AG10803 (cell line): ENCODE measurements at regions not wholly inside any gene's neighbourhood (a gene's known extent, or its start where the extent isn't known, plus 50 kb on each side); places are given as distances from the start of the nearest gene placed in this dataset.

Experiments used
- DNase-seq: peaks from one replicate; pipeline ENCODE4 v3.0.0; 2010; ENCODE audit warnings: low read depth
- H3K4me3 ChIP-seq: 2 replicates; pipeline ENCODE4 v1.5.1; 2011; ENCODE audit warnings: mild to moderate bottlenecking, low read length, control low read depth
- TF ChIP-seq, protein P1 (sequence below): conservative IDR thresholded peaks from 2 replicates; pipeline ENCODE4 v1.5.1; 2011; ENCODE audit warnings: mild to moderate bottlenecking, low read length, control low read depth, inconsistent platforms

DNA sequence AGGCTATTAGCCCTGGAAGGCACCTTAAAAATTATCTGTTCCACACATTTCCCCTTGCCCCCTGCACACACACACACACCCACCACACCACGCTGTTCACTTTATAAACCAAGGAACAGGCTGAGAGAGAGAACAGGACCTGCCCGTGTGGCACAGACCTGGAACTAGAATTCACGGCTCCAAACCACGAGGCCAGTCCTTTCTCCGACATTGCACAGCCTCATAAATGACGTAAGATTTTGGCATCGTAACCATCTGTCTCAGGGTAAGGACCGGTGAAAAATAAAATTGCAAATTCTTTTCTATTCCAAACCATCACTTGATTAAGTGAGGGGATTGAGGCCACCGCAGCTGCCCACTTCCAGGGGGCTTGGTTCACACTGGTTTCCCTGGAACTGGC is 330.3 kb downstream of the BCOR start:
- no peak overlapping the region for H3K4me3 ChIP-seq
- TF ChIP-seq, protein P1, sequence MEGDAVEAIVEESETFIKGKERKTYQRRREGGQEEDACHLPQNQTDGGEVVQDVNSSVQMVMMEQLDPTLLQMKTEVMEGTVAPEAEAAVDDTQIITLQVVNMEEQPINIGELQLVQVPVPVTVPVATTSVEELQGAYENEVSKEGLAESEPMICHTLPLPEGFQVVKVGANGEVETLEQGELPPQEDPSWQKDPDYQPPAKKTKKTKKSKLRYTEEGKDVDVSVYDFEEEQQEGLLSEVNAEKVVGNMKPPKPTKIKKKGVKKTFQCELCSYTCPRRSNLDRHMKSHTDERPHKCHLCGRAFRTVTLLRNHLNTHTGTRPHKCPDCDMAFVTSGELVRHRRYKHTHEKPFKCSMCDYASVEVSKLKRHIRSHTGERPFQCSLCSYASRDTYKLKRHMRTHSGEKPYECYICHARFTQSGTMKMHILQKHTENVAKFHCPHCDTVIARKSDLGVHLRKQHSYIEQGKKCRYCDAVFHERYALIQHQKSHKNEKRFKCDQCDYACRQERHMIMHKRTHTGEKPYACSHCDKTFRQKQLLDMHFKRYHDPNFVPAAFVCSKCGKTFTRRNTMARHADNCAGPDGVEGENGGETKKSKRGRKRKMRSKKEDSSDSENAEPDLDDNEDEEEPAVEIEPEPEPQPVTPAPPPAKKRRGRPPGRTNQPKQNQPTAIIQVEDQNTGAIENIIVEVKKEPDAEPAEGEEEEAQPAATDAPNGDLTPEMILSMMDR, result no peak
- DNase-seq, result peak; percentile 24

DNA sequence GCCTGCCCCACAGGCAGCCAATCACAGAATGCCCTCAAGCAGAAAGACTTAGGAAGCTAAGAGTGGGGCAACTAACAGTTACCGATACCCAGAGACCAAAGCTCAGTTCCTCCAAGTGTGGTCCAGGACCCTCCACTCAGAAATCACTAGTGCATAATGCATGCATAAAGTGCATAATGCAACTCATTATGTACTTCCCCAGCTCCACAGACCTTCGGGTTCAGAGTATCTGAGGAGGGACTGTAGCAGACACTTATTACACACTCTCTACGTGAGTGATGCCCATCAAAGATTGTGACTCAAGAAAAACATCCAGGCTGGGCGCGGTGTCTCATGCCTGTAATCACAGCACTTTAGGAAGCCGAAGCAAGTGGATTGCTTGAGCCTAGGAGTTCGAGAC is 328.0 kb downstream of the BCOR start:
- no peak for DNase-seq
- TF ChIP-seq, protein P1, result no peak

DNA sequence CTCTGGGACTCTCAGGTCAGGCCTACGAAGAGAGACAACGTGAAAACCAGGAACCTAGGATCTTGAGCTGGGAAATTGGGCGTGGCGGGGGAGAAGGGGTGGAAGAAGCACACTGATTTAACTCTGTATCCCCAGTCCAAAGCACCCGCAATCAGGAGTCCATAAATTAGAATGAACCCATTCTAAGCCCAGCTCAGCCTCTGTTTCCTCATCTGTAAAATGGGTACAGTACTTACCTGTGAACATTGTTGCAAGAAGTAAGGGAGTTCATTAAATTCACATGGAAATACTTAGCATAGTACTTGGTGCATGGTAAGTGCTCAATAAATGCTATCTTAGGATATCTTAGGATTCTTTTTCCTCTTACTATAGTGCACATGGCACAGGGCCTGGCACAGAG is 326.7 kb downstream of the BCOR start:
- H3K4me3 ChIP-seq, result no peak overlapping the region

More for the DNA sequence above, 328.0 kb downstream of the BCOR start:
- no peak overlapping the region for H3K4me3 ChIP-seq

DNA sequence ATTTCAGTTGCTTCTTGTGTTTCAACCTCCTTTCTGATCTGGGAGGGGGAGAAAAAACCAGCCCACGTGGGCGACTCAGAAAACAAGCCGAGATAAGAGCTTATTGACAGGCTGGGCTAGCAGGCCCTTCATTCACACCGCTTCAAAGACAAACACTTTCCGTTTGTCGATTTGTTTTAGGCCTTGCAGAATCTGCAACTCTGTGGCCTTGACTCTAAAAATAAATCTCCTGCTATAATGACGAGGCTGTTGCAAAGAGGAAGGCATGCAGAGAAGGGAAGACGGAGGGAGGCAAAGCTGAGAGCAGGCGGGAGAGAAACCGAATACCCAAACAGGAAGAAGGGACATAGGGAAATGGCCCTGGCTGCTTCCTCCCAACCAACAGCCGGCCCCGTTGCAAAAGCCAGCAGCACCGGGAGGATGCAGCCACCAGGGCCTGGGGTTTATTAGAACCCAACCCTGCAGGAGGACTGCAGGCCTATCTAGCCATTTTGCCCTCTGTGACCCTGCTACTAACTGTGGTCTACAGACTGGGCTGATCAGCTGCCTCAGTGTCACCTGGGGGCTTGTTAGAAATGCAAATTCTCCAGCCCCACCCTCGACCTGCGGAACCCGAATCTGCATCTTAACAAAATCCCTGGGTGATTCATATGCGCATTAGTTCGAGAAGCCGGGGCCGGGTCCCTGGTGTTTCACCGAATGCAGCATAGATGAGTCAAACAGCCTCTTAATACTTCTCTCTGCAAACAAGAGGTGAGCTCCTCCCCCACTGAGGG is 325.5 kb downstream of the BCOR start:
- H3K4me3 ChIP-seq, result no peak overlapping the region
- DNase-seq, result no peak

More for the DNA sequence above, 326.7 kb downstream of the BCOR start:
- no peak for DNase-seq
- TF ChIP-seq, protein P1, result no peak

DNA sequence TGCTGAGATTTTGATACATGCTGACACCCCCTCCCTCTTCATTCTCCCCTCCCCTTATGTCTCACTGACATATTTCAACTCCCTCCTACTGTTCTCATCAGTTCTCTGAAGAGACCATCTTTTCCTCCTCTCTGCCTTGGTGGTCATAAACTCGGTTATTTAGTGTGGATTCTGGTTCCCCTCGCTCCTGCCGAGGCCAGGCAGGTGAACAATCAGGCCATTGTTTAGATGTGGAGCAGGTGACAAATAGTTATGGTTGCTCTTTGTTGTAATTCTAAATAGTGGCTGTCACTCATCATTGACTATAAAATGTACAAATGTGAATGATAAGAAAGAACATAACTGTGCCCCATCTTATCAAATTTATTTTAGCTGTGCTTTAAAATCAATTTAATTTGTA is 324.6 kb downstream of the BCOR start:
- H3K4me3 ChIP-seq, result no peak overlapping the region
- DNase-seq, result no peak
- TF ChIP-seq, protein P1, result no peak

More for the DNA sequence above, 325.5 kb downstream of the BCOR start:
- TF ChIP-seq, protein P1, result no peak

DNA sequence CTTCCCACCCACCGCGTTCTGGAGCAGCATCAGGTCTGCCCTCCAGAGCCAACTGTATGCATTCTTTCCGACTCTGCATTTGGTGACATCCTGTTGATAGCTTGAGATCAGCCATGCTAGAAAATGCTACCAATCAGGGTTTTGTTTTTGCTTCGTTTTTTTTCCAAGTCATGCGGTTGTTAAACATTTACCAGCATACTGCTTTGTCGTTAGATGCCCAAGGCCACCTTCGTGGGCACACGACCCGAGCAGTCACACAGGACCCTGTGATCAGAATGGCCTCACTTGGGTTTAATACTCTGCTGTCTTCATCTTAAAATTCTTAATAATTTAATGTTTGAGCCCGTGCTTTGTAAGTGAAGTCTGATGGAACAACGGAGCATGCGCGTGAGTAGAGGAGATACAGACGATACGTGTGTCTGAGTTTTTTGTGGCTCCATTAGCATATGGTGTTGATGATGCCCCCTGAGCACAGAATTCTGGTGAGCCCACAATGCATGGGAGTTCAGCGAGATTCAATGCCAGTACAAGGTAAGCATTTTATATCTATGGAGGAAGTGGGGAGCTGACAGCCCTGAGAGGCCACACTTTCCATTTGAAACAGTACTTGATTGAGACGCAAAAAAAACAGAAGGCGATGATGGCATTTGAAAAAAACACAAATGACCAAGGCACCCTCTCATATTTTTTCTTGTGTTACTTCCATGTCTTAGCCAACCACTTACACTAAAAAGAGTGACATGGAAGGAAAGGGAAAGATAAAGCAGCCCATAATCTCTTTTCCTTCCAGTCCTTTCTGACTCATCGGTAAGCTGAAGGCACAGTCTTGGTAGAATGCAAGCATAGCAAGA is 323.6 kb downstream of the BCOR start:
- no peak overlapping the region for H3K4me3 ChIP-seq
- TF ChIP-seq, protein P1, result no peak
- no peak for DNase-seq
